T-helper 2 cell (primary cell): ENCODE measurements at regions not wholly inside any gene's neighbourhood (a gene's known extent, or its start where the extent isn't known, plus 50 kb on each side); places are given as distances from the start of the nearest gene placed in this dataset.
A peak's percentile ranks its signal among the peaks of the same experiment; 100 is the strongest.
"Not testable (repeated sequence)": the region's sequence is repeated elsewhere in the genome, so short reads cannot be mapped to it uniquely, and the experiment has no call there.

Source experiments
- DNase-seq, 5 experiments: peaks; one replicate each; pipeline versions ENCODE4 v3.0.0 to v3.0.0-alpha.2; 2012 to 2022

GRCh38 chr18:14964406-14964805 lies 216.4 kb downstream of the ANKRD30B start:
- DNase-seq, result no peak

GRCh38 chr18:14964976-14965375 lies 217.0 kb downstream of the ANKRD30B start:
- not testable (repeated sequence) for DNase-seq

GRCh38 chr18:14965553-14965952 lies 217.6 kb downstream of the ANKRD30B start:
- no peak for DNase-seq

- DNase-seq, result not testable (repeated sequence)
Observed at GRCh38 chr18:14967246-14967645, 219.3 kb downstream of the ANKRD30B start.

- DNase-seq, result no peak
Observed at GRCh38 chr18:14969500-14969899, 221.5 kb downstream of the ANKRD30B start.

- no peak for DNase-seq
Observed at GRCh38 chr18:14970027-14970426, 222.1 kb downstream of the ANKRD30B start.

- DNase-seq, result no peak
Observed at GRCh38 chr18:14971461-14972185, 223.7 kb downstream of the ANKRD30B start.

- not testable (repeated sequence) for DNase-seq
Observed at GRCh38 chr18:14973421-14973820, 225.4 kb downstream of the ANKRD30B start.

- DNase-seq, result no peak
Observed at GRCh38 chr18:14974088-14974487, 226.1 kb downstream of the ANKRD30B start.

- no peak for DNase-seq
Observed at GRCh38 chr18:14974576-14974975, 226.6 kb downstream of the ANKRD30B start.

GRCh38 chr18:14975431-14975830 lies 227.5 kb downstream of the ANKRD30B start:
- DNase-seq, result no peak

GRCh38 chr18:14976736-14977430 lies 228.9 kb downstream of the ANKRD30B start:
- no peak for DNase-seq

- no peak for DNase-seq
Observed at GRCh38 chr18:14978191-14978590, 230.2 kb downstream of the ANKRD30B start.

- peak in 1 of 5 experiments; percentile 18 for DNase-seq
Observed at GRCh38 chr18:14978962-14979535, 231.1 kb downstream of the ANKRD30B start.

- DNase-seq, result no peak
Observed at GRCh38 chr18:14979875-14980274, 231.9 kb downstream of the ANKRD30B start.

- not testable (repeated sequence) for DNase-seq
Observed at GRCh38 chr18:14984531-14984930, 236.6 kb downstream of the ANKRD30B start.

GRCh38 chr18:14985291-14986013 lies 237.5 kb downstream of the ANKRD30B start:
- DNase-seq, result not testable (repeated sequence)

- DNase-seq, result not testable (repeated sequence)
Observed at GRCh38 chr18:14987377-14987776, 239.4 kb downstream of the ANKRD30B start.

GRCh38 chr18:14987960-14988710 lies 240.2 kb downstream of the ANKRD30B start:
- DNase-seq, result not testable (repeated sequence)

GRCh38 chr18:14989569-14989968 lies 241.6 kb downstream of the ANKRD30B start:
- DNase-seq, result not testable (repeated sequence)

- DNase-seq, result not testable (repeated sequence)
Observed at GRCh38 chr18:14991934-14992445, 244.0 kb downstream of the ANKRD30B start.

GRCh38 chr18:14992758-14993157 lies 244.8 kb downstream of the ANKRD30B start:
- DNase-seq, result not testable (repeated sequence)
